ENCODE measurements at regions not wholly inside any gene's neighbourhood (a gene's known extent, or its start where the extent isn't known, plus 50 kb on each side); places are given as distances from the start of the nearest gene placed in this dataset.

- TF ChIP-seq REST (IDR thresholded peaks at IDR 0.05; ENCODE audit: unreplicated experiment) (no peak), CTCF (conservative IDR thresholded peaks at IDR 0.05; ENCODE audit: low read depth in 2 of 2) (no peak), EZH2phosphoT487 (IDR thresholded peaks at IDR 0.05; ENCODE audit: unreplicated experiment) (no peak), EZH2 (IDR thresholded peaks at IDR 0.05; ENCODE audit: low read depth, unreplicated experiment) (no peak), STAT1 (IDR thresholded peaks at IDR 0.05; ENCODE audit: unreplicated experiment) (no peak), ZNF462 (CRISPR knock-in tag; IDR thresholded peaks at IDR 0.05) (no peak), JUNB (IDR thresholded peaks at IDR 0.05; ENCODE audit: unreplicated experiment) (no peak), POLR2AphosphoS5 (IDR thresholded peaks at IDR 0.05; ENCODE audit: low read depth) (no peak), CREB1 (CRISPR knock-in tag; IDR thresholded peaks at IDR 0.05; ENCODE audit: low read depth) (no peak), ZNF114 (CRISPR knock-in tag; IDR thresholded peaks at IDR 0.05) (no peak), ZNF331 (CRISPR knock-in tag; IDR thresholded peaks at IDR 0.05; ENCODE audit: low read depth) (no peak), ETS1 (IDR thresholded peaks at IDR 0.05) (no peak)
These were observed 426.3 kb downstream of the GPM6A start for GRCh38 chr4:175385797-175386196.

Measured in GM23338 (cell line).